Suprapubic skin (tissue), 4 donors: ENCODE measurements at regions not wholly inside any gene's neighbourhood (a gene's known extent, or its start where the extent isn't known, plus 50 kb on each side); places are given as distances from the start of the nearest gene placed in this dataset.

Source experiments
- CTCF ChIP-seq, 2 donors: fragments of 200-600 bp in 1 of 2; fragments of 450-650 bp in 1 of 2; sonication (generic) in 1 of 2; IDR thresholded peaks; one replicate each; pipeline ENCODE4 v1.5.1; 2016 to 2019; ENCODE audit warnings: antibody characterized with exemption in 2 of 2, mild to moderate bottlenecking in 1 of 2, moderate library complexity in 1 of 2
- EP300 ChIP-seq: sonication (generic); formaldehyde crosslinking; IDR thresholded peaks from one replicate; pipeline ENCODE4 v1.6.1; 2017; ENCODE audit warnings: antibody characterized with exemption
- POLR2AphosphoS5 ChIP-seq, 3 donors: sonication (generic); formaldehyde crosslinking; IDR thresholded peaks; one replicate each; pipeline ENCODE4 v1.6.1; 2017; ENCODE audit warnings: antibody characterized with exemption in 3 of 3

GRCh38 chr13:104074326-104074725, 1008.1 kb upstream of the SLC10A2 start:
- no peak for TF ChIP-seq CTCF (IDR thresholded peaks at IDR 0.05)
- TF ChIP-seq EP300: no peak
- TF ChIP-seq POLR2AphosphoS5 (IDR thresholded peaks at IDR 0.05): no peak
